ENCODE measurements at regions not wholly inside any gene's neighbourhood (a gene's known extent, or its start where the extent isn't known, plus 50 kb on each side); places are given as distances from the start of the nearest gene placed in this dataset.

DNA sequence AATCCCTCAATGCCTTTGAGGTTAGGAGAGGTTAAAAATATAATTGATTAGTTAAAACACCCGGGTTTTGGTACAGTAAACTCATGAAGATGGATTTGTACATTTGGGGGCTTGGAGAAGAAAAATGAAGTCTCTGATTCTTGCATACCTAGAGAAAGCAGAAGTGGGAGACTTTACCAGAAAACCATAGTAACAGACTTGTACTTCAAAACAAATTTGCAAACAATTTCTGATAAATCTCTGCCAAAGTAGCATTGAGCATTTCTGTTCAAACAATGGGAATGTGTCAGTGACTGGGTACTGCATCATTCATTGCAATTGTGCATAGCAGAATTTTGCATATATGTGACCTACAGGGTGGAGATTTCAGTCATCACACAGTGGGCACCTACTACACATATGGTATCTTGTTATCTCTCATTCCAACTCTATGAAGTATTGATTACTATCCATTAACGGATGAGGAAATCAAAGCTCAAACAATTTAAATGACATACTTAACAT lies 256.9 kb downstream of the PLK2 start:
- Histone ChIP-seq H3K27ac (ENCODE audit: low read depth, low read length) (no peak overlapping the region), H3K79me2 (ENCODE audit: control insufficient read depth, low read length) (no peaks in the 10 kb centered on the region)
- TF ChIP-seq, protein P1, sequence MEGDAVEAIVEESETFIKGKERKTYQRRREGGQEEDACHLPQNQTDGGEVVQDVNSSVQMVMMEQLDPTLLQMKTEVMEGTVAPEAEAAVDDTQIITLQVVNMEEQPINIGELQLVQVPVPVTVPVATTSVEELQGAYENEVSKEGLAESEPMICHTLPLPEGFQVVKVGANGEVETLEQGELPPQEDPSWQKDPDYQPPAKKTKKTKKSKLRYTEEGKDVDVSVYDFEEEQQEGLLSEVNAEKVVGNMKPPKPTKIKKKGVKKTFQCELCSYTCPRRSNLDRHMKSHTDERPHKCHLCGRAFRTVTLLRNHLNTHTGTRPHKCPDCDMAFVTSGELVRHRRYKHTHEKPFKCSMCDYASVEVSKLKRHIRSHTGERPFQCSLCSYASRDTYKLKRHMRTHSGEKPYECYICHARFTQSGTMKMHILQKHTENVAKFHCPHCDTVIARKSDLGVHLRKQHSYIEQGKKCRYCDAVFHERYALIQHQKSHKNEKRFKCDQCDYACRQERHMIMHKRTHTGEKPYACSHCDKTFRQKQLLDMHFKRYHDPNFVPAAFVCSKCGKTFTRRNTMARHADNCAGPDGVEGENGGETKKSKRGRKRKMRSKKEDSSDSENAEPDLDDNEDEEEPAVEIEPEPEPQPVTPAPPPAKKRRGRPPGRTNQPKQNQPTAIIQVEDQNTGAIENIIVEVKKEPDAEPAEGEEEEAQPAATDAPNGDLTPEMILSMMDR (IDR thresholded peaks at IDR 0.05; ENCODE audit: low read depth, low read length, poor library complexity, severe bottlenecking), result no peak
- no peak for TF ChIP-seq EZH2phosphoT487 (IDR thresholded peaks at IDR 0.05; ENCODE audit: borderline replicate concordance, low read length)

DNA sequence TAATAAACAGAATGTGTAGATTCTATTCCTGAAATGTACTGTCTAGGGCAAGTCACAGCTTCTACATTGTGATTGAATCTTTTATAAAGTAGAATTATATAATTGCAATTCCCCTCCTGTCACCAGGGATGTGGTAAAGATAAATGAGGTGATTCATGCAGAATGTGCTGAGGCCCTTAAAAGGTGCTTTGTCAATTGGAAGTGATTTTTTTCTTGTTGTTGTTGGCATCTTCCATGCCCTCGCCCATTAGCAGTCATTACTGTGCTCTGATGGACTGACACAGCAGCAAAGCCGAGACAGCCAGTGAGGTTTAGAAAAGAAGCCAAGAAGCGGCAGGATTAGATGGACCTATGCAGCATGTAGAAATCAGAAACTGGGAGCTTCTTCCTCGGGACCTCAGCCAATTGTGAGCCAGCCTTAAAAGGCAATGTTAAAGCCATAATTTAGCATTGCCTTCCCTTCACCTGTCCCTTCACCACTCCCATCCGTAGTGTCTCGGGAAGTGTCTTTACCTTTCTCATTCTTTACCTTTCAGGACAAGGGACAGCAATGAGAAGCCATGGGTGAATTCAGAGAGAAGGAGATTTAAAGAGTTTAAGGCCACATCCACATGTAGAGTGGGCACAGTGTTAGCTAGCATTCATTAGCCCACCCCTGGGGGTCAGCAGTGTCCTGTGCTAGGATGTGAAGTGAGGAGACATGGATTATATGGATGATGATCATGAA lies 257.8 kb downstream of the PLK2 start:
- H3K9me2 ChIP-seq (replicated peaks; ENCODE audit: control insufficient read depth, low read length), result no peaks in the 10 kb centered on the region
- no peaks in the 10 kb centered on the region for H3K27me3 ChIP-seq (ENCODE audit: control insufficient read depth, low read length)
- no peaks in the 10 kb centered on the region for H4K20me1 ChIP-seq (ENCODE audit: control insufficient read depth, insufficient read depth, low read depth, low read length)
- H3F3A ChIP-seq (ENCODE audit: control insufficient read depth, insufficient read depth), result no peaks in the 10 kb centered on the region
- no peaks in the 10 kb centered on the region for H3K9me3 ChIP-seq (ENCODE audit: control insufficient read depth, insufficient read depth, low read length)
- TF ChIP-seq, protein P1 (IDR thresholded peaks at IDR 0.05; ENCODE audit: low read depth, low read length, poor library complexity, severe bottlenecking), result no peak
- TF ChIP-seq EZH2phosphoT487 (IDR thresholded peaks at IDR 0.05; ENCODE audit: borderline replicate concordance, low read length), result no peak
- no peak overlapping the region for H3K4me3 ChIP-seq (ENCODE audit: low read length)
- no peaks in the 10 kb centered on the region for H3K4me1 ChIP-seq (ENCODE audit: control insufficient read depth, low read length)
- H3K4me2 ChIP-seq (ENCODE audit: low read length), result no peak overlapping the region
- no peak overlapping the region for H3K27ac ChIP-seq (ENCODE audit: low read depth, low read length)
- H3K79me2 ChIP-seq (ENCODE audit: control insufficient read depth, low read length), result no peaks in the 10 kb centered on the region
- no peaks in the 10 kb centered on the region for H3K36me3 ChIP-seq (ENCODE audit: control insufficient read depth, low read length)

More for the DNA sequence above, 256.9 kb downstream of the PLK2 start:
- H4K20me1 ChIP-seq (ENCODE audit: control insufficient read depth, insufficient read depth, low read depth, low read length), result no peaks in the 10 kb centered on the region
- no peaks in the 10 kb centered on the region for H3K9me2 ChIP-seq (replicated peaks; ENCODE audit: control insufficient read depth, low read length)
- H3K4me2 ChIP-seq (ENCODE audit: low read length), result no peak overlapping the region
- no peaks in the 10 kb centered on the region for H3K27me3 ChIP-seq (ENCODE audit: control insufficient read depth, low read length)
- no peak overlapping the region for H3K4me3 ChIP-seq (ENCODE audit: low read length)
- no peaks in the 10 kb centered on the region for H3F3A ChIP-seq (ENCODE audit: control insufficient read depth, insufficient read depth)
- H3K4me1 ChIP-seq (ENCODE audit: control insufficient read depth, low read length), result no peaks in the 10 kb centered on the region
- H3K9me3 ChIP-seq (ENCODE audit: control insufficient read depth, insufficient read depth, low read length), result no peaks in the 10 kb centered on the region
- no peaks in the 10 kb centered on the region for H3K36me3 ChIP-seq (ENCODE audit: control insufficient read depth, low read length)

DNA sequence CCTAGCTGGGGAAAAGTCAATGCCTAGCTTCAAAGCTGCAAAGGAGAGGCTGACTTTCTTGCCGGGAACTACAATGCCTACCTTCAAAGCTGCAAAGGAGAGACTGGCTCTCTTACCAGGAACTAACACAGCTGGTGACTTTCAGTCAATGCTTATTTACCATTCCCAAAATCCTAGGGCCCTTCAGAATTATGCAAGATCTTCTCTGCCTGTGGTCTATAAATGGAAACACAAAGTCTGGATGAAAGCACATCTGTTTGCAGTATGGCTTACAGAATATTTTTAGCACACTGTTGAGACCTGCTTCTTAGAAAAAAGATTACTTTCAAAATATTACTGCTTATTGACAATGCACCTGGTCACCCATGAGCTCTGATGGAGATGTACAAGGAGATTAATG lies 259.4 kb downstream of the PLK2 start:
- no peaks in the 10 kb centered on the region for H3K36me3 ChIP-seq (ENCODE audit: control insufficient read depth, low read length)
- no peaks in the 10 kb centered on the region for H3K27me3 ChIP-seq (ENCODE audit: control insufficient read depth, low read length)
- no peak overlapping the region for H3K4me2 ChIP-seq (ENCODE audit: low read length)
- no peaks in the 10 kb centered on the region for H3K9me3 ChIP-seq (ENCODE audit: control insufficient read depth, insufficient read depth, low read length)
- no peaks in the 10 kb centered on the region for H3F3A ChIP-seq (ENCODE audit: control insufficient read depth, insufficient read depth)
- H3K4me3 ChIP-seq (ENCODE audit: low read length), result no peak overlapping the region
- H3K27ac ChIP-seq (ENCODE audit: low read depth, low read length), result no peak overlapping the region
- H3K9me2 ChIP-seq (replicated peaks; ENCODE audit: control insufficient read depth, low read length), result no peaks in the 10 kb centered on the region
- no peaks in the 10 kb centered on the region for H3K79me2 ChIP-seq (ENCODE audit: control insufficient read depth, low read length)
- no peak for TF ChIP-seq EZH2phosphoT487 (IDR thresholded peaks at IDR 0.05; ENCODE audit: borderline replicate concordance, low read length)
- TF ChIP-seq, protein P1 (IDR thresholded peaks at IDR 0.05; ENCODE audit: low read depth, low read length, poor library complexity, severe bottlenecking), result no peak
- H4K20me1 ChIP-seq (ENCODE audit: control insufficient read depth, insufficient read depth, low read depth, low read length), result no peaks in the 10 kb centered on the region
- no peaks in the 10 kb centered on the region for H3K4me1 ChIP-seq (ENCODE audit: control insufficient read depth, low read length)

All from DOHH2 (cell line).